VCaP (cell line): ENCODE measurements at regions not wholly inside any gene's neighbourhood (a gene's known extent, or its start where the extent isn't known, plus 50 kb on each side); places are given as distances from the start of the nearest gene placed in this dataset.
"Not testable (repeated sequence)": the region's sequence is repeated elsewhere in the genome, so short reads cannot be mapped to it uniquely, and the experiment has no call there.

Experiments
- H3K27ac ChIP-seq: fragments of 450-650 bp; 2 replicates; pipeline ENCODE4 v1.5.1; 2017
- CTCF ChIP-seq: fragments of 450-650 bp; conservative IDR thresholded peaks from 2 replicates; pipeline ENCODE4 v1.5.1; 2017; ENCODE audit warnings: mild to moderate bottlenecking, moderate library complexity

GRCh38 chr5:42074353-42074752, 149.3 kb downstream of the FBXO4 start:
- no peak overlapping the region for H3K27ac ChIP-seq
- TF ChIP-seq CTCF: no peak

GRCh38 chr5:42089705-42090104, 164.6 kb downstream of the FBXO4 start:
- no peak overlapping the region for H3K27ac ChIP-seq
- TF ChIP-seq CTCF: no peak

GRCh38 chr5:42090162-42090561, 165.1 kb downstream of the FBXO4 start:
- no peak for TF ChIP-seq CTCF
- no peak overlapping the region for H3K27ac ChIP-seq

- not testable (repeated sequence) for H3K27ac ChIP-seq
Measured at GRCh38 chr5:42099846-42100245, 174.8 kb downstream of the FBXO4 start.

- no peak for TF ChIP-seq CTCF
Measured at GRCh38 chr5:42108468-42108867, 183.4 kb downstream of the FBXO4 start.

GRCh38 chr5:42109006-42109572, 184.0 kb downstream of the FBXO4 start:
- TF ChIP-seq CTCF: no peak
- no peak overlapping the region for H3K27ac ChIP-seq

More at GRCh38 chr5:42108468-42108867, 183.4 kb downstream of the FBXO4 start:
- H3K27ac ChIP-seq: no peak overlapping the region

- H3K27ac ChIP-seq: not testable (repeated sequence)
Measured at GRCh38 chr5:42115721-42116120, 190.6 kb downstream of the FBXO4 start.

GRCh38 chr5:42120070-42120469, 195.0 kb downstream of the FBXO4 start:
- TF ChIP-seq CTCF: no peak

GRCh38 chr5:42121401-42121800, 196.3 kb downstream of the FBXO4 start:
- H3K27ac ChIP-seq: no peak overlapping the region
- no peak for TF ChIP-seq CTCF

More at GRCh38 chr5:42120070-42120469, 195.0 kb downstream of the FBXO4 start:
- no peak overlapping the region for H3K27ac ChIP-seq
